ENCODE measurements at regions not wholly inside any gene's neighbourhood (a gene's known extent, or its start where the extent isn't known, plus 50 kb on each side); places are given as distances from the start of the nearest gene placed in this dataset.

GRCh38 chr10:91127341-91128082 is 93.0 kb upstream of the PCGF5 start:
- TF ChIP-seq CTCF (conservative IDR thresholded peaks at IDR 0.05; ENCODE audit: low read depth, low read length), result no peak
- no peak for TF ChIP-seq EZH2 (IDR thresholded peaks at IDR 0.05; ENCODE audit: borderline replicate concordance, low read depth, low read length, poor library complexity, severe bottlenecking)

Data from A673 (cell line).